Mammary epithelial cell (primary cell): ENCODE measurements at regions not wholly inside any gene's neighbourhood (a gene's known extent, or its start where the extent isn't known, plus 50 kb on each side); places are given as distances from the start of the nearest gene placed in this dataset.

Experiments
- CTCF ChIP-seq, 2 donors: IDR thresholded peaks in 1 of 2; conservative IDR thresholded peaks in 1 of 2; 2 replicates each; pipeline ENCODE4 v1.5.1; 2011 to 2012; ENCODE audit warnings: inconsistent platforms in 2 of 2, low read length in 2 of 2, mild to moderate bottlenecking in 2 of 2, control low read depth in 1 of 2, low read depth in 1 of 2; ENCODE audit not compliant: insufficient read depth in 1 of 2; ENCODE audit errors: extremely low read depth in 1 of 2
- EZH2 ChIP-seq: IDR thresholded peaks from 2 replicates; pipeline ENCODE4 v1.6.1; 2012; ENCODE audit warnings: low read length, inconsistent platforms, borderline replicate concordance

GRCh38 chr1:168881656-168882260 lies 152.8 kb upstream of the DPT start:
- TF ChIP-seq CTCF (conservative IDR thresholded peaks at IDR 0.05 in 1 of 2, IDR thresholded peaks at IDR 0.05 in 1 of 2; ENCODE audit: extremely low read depth in 1 of 2, insufficient read depth in 1 of 2, low read depth in 1 of 2, low read length in 2 of 2): no peak
- no peak for TF ChIP-seq EZH2
